GM23338 (cell line): ENCODE measurements at regions not wholly inside any gene's neighbourhood (a gene's known extent, or its start where the extent isn't known, plus 50 kb on each side); places are given as distances from the start of the nearest gene placed in this dataset.

Experiments used
- ATAC-seq: fragments of 200-7000 bp; cut with Tn5 transposase; 3 replicates; pipeline ENCODE4 v1.9.1; 2020
- DNase-seq: peaks from one replicate; pipeline ENCODE4 v3.0.0-alpha.2; 2015; ENCODE audit warnings: low spot score
- H2AFZ ChIP-seq: fragments of 200-600 bp; sonication (generic); 2 replicates; pipeline ENCODE4 v1.8.0; 2016; ENCODE audit warnings: antibody characterized with exemption, mild to moderate bottlenecking, moderate library complexity
- H3F3A ChIP-seq: fragments of 200-600 bp; sonication (generic); replicated peaks from 2 replicates; pipeline ENCODE4 v1.8.0; 2017; ENCODE audit warnings: antibody characterized with exemption, mixed run types, low read depth
- H3K27ac ChIP-seq: fragments of 200-600 bp; sonication (generic); 2 replicates; pipeline ENCODE4 v1.6.1; 2016; ENCODE audit warnings: low read depth
- H3K27me3 ChIP-seq: fragments of 200-600 bp; sonication (generic); 2 replicates; pipeline ENCODE4 v1.8.0; 2016; ENCODE audit warnings: mild to moderate bottlenecking, mixed run types, moderate library complexity; ENCODE audit not compliant: insufficient read depth
- H3K36me3 ChIP-seq: fragments of 200-600 bp; sonication (generic); 2 replicates; pipeline ENCODE4 v1.8.0; 2016; ENCODE audit warnings: mild to moderate bottlenecking; ENCODE audit not compliant: insufficient read depth
- H3K4me1 ChIP-seq: fragments of 200-600 bp; sonication (generic); 2 replicates; pipeline ENCODE4 v1.8.0; 2016; ENCODE audit warnings: mild to moderate bottlenecking, moderate library complexity; ENCODE audit not compliant: insufficient read depth
- H3K4me2 ChIP-seq: fragments of 200-600 bp; sonication (generic); 2 replicates; pipeline ENCODE4 v1.7.1; 2017; ENCODE audit warnings: mixed run types
- H3K4me3 ChIP-seq: fragments of 200-600 bp; sonication (generic); 2 replicates; pipeline ENCODE4 v1.6.1; 2016; ENCODE audit warnings: mixed run types
- H3K79me2 ChIP-seq: fragments of 200-600 bp; sonication (generic); replicated peaks from 2 replicates; pipeline ENCODE4 v1.8.0; 2017; ENCODE audit warnings: mild to moderate bottlenecking; ENCODE audit not compliant: insufficient read depth
- H3K9me2 ChIP-seq: fragments of 200-600 bp; sonication (generic); 2 replicates; pipeline ENCODE4 v1.8.0; 2017; ENCODE audit not compliant: insufficient read depth
- H4K20me1 ChIP-seq: fragments of 200-600 bp; sonication (generic); replicated peaks from 2 replicates; pipeline ENCODE4 v1.8.0; 2017; ENCODE audit warnings: mild to moderate bottlenecking; ENCODE audit not compliant: insufficient read depth
- H3K27ac Mint-ChIP-seq: 2 replicates; pipeline ENCODE4 v1.8.0; 2020; ENCODE audit warnings: inconsistent platforms, mild to moderate bottlenecking, moderate library complexity, mixed read lengths
- H3K27me3 Mint-ChIP-seq: 3 replicates; pipeline ENCODE4 v1.8.0; 2022; ENCODE audit warnings: low read depth, mild to moderate bottlenecking, moderate library complexity, mixed read lengths, inconsistent platforms; ENCODE audit not compliant: insufficient read depth, poor library complexity
- H3K36me3 Mint-ChIP-seq: 3 replicates; pipeline ENCODE4 v1.8.0; 2021; ENCODE audit warnings: low read depth, mild to moderate bottlenecking, inconsistent platforms, moderate library complexity, mixed read lengths
- H3K4me1 Mint-ChIP-seq: 3 replicates; pipeline ENCODE4 v1.8.0; 2020; ENCODE audit warnings: mild to moderate bottlenecking, inconsistent platforms, mixed read lengths
- H3K4me3 Mint-ChIP-seq: 3 replicates; pipeline ENCODE4 v1.8.0; 2021; ENCODE audit warnings: moderate library complexity, mild to moderate bottlenecking, inconsistent platforms, mixed read lengths
- H3K9me3 Mint-ChIP-seq: 3 replicates; pipeline ENCODE4 v1.8.0; 2020; ENCODE audit warnings: moderate library complexity, mild to moderate bottlenecking, inconsistent platforms, mixed read lengths
- CTCF ChIP-seq, 2 experiments: fragments of 200-600 bp in 1 of 2; sonication (generic) in 1 of 2; conservative IDR thresholded peaks; 2 replicates each; pipeline versions ENCODE4 v1.5.1 to v1.6.1; 2016 to 2017; ENCODE audit warnings: antibody characterized with exemption in 2 of 2, low read depth in 2 of 2, mild to moderate bottlenecking in 2 of 2, moderate library complexity in 1 of 2
- EZH2 ChIP-seq: fragments of 200-600 bp; sonication (generic); IDR thresholded peaks from one replicate; pipeline ENCODE4 v1.8.0; 2017; ENCODE audit warnings: antibody characterized with exemption, mild to moderate bottlenecking, low read depth; ENCODE audit not compliant: unreplicated experiment
- JUNB ChIP-seq: IDR thresholded peaks from one replicate; pipeline ENCODE4 v1.6.1; 2016; ENCODE audit warnings: antibody characterized with exemption; ENCODE audit not compliant: unreplicated experiment
- NANOG ChIP-seq: IDR thresholded peaks from 2 replicates; pipeline ENCODE4 v1.6.1; 2016; ENCODE audit warnings: antibody characterized with exemption, borderline replicate concordance
- POLR2AphosphoS5 ChIP-seq: IDR thresholded peaks from 2 replicates; pipeline ENCODE4 v1.6.1; 2016; ENCODE audit warnings: antibody characterized with exemption, low read depth
- ZNF114 ChIP-seq: fragments of 250-450 bp; sonication (Bioruptor Pico); IDR thresholded peaks from 2 replicates; pipeline ENCODE4 v1.5.0; 2020; ENCODE audit warnings: mild to moderate bottlenecking, moderate library complexity
- ZNF331 ChIP-seq: fragments of 250-450 bp; sonication (Bioruptor Pico); IDR thresholded peaks from 2 replicates; pipeline ENCODE4 v1.5.0; 2020; ENCODE audit warnings: low read depth, mild to moderate bottlenecking, moderate library complexity
- TF ChIP-seq, protein P1 (sequence below): fragments of 250-450 bp; sonication (Bioruptor Pico); IDR thresholded peaks from 2 replicates; pipeline ENCODE4 v1.5.0; 2020; ENCODE audit warnings: mild to moderate bottlenecking, moderate library complexity
- TF ChIP-seq, protein P2 (sequence below): IDR thresholded peaks from 2 replicates; pipeline ENCODE4 v1.6.1; 2016; ENCODE audit warnings: antibody characterized with exemption

DNA sequence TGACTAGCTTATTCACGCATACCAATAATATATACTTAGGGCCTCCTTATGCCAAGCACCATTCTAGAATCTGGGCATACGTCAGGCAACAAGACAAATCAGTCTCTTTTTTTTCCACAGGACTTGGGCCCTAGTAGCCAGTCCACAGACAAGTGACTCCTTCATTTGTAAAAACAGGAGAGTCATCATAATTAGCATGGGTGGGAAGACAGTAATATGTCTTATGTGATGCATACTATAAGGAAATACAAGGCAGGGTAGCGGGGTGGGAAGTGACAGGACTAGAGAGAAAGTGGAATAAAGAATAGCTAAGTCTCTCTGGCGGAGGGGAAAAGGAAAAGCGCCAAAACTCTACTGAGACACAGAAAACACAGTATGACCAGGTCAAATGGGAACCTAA lies 439.6 kb upstream of the MDFIC2 start (continued):
- TF ChIP-seq CTCF (conservative IDR thresholded peaks at IDR 0.05; ENCODE audit: low read depth in 2 of 2) (no peak), JUNB (no peak), ZNF114 (no peak), EZH2 (no peak), ZNF331 (CRISPR knock-in tag) (no peak), NANOG (no peak)
- TF ChIP-seq, protein P1, sequence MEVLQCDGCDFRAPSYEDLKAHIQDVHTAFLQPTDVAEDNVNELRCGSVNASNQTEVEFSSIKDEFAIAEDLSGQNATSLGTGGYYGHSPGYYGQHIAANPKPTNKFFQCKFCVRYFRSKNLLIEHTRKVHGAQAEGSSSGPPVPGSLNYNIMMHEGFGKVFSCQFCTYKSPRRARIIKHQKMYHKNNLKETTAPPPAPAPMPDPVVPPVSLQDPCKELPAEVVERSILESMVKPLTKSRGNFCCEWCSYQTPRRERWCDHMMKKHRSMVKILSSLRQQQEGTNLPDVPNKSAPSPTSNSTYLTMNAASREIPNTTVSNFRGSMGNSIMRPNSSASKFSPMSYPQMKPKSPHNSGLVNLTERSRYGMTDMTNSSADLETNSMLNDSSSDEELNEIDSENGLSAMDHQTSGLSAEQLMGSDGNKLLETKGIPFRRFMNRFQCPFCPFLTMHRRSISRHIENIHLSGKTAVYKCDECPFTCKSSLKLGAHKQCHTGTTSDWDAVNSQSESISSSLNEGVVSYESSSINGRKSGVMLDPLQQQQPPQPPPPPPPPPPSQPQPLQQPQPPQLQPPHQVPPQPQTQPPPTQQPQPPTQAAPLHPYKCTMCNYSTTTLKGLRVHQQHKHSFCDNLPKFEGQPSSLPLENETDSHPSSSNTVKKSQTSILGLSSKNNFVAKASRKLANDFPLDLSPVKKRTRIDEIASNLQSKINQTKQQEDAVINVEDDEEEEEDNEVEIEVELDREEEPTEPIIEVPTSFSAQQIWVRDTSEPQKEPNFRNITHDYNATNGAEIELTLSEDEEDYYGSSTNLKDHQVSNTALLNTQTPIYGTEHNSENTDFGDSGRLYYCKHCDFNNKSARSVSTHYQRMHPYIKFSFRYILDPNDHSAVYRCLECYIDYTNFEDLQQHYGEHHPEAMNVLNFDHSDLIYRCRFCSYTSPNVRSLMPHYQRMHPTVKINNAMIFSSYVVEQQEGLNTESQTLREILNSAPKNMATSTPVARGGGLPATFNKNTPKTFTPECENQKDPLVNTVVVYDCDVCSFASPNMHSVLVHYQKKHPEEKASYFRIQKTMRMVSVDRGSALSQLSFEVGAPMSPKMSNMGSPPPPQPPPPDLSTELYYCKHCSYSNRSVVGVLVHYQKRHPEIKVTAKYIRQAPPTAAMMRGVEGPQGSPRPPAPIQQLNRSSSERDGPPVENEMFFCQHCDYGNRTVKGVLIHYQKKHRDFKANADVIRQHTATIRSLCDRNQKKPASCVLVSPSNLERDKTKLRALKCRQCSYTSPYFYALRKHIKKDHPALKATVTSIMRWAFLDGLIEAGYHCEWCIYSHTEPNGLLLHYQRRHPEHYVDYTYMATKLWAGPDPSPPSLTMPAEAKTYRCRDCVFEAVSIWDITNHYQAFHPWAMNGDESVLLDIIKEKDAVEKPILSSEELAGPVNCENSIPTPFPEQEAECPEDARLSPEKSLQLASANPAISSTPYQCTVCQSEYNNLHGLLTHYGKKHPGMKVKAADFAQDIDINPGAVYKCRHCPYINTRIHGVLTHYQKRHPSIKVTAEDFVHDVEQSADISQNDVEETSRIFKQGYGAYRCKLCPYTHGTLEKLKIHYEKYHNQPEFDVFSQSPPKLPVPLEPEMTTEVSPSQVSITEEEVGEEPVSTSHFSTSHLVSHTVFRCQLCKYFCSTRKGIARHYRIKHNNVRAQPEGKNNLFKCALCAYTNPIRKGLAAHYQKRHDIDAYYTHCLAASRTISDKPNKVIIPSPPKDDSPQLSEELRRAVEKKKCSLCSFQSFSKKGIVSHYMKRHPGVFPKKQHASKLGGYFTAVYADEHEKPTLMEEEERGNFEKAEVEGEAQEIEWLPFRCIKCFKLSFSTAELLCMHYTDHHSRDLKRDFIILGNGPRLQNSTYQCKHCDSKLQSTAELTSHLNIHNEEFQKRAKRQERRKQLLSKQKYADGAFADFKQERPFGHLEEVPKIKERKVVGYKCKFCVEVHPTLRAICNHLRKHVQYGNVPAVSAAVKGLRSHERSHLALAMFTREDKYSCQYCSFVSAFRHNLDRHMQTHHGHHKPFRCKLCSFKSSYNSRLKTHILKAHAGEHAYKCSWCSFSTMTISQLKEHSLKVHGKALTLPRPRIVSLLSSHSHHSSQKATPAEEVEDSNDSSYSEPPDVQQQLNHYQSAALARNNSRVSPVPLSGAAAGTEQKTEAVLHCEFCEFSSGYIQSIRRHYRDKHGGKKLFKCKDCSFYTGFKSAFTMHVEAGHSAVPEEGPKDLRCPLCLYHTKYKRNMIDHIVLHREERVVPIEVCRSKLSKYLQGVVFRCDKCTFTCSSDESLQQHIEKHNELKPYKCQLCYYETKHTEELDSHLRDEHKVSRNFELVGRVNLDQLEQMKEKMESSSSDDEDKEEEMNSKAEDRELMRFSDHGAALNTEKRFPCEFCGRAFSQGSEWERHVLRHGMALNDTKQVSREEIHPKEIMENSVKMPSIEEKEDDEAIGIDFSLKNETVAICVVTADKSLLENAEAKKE = no peak

GRCh38 chr3:70749122-70749521 lies 436.7 kb upstream of the MDFIC2 start:
- Mint-ChIP-seq H3K27ac (no peak overlapping the region; the same call in 1 of the 2 replicates), H3K9me3 (no peaks in the 10 kb centered on the region), H3K36me3 (no peaks in the 10 kb centered on the region), H3K4me3 (no peak overlapping the region), H3K27me3 (peaks cover 7% of the 10 kb centered on the region), H3K4me1 (peaks cover 20% of the 10 kb centered on the region)
- no peaks in the 10 kb centered on the region for H3F3A ChIP-seq
- DNase-seq = no peak
- H3K27me3 ChIP-seq = no peaks in the 10 kb centered on the region
- H3K4me2 ChIP-seq = no peak overlapping the region
- H3K27ac ChIP-seq = no peak overlapping the region
- no peak for ATAC-seq
- peaks cover 9% of the 10 kb centered on the region; the same call in 1 of the 2 replicates for H3K9me2 ChIP-seq
- H3K36me3 ChIP-seq = no peaks in the 10 kb centered on the region
- peaks cover 8% of the 10 kb centered on the region; the same call in 1 of the 2 replicates for H3K4me1 ChIP-seq
- H2AFZ ChIP-seq = peak overlapping the region; percentile 72; the same call in 1 of the 2 replicates
- no peaks in the 10 kb centered on the region for H4K20me1 ChIP-seq
- H3K79me2 ChIP-seq = no peaks in the 10 kb centered on the region
- no peak overlapping the region for H3K4me3 ChIP-seq
- TF ChIP-seq, protein P2, sequence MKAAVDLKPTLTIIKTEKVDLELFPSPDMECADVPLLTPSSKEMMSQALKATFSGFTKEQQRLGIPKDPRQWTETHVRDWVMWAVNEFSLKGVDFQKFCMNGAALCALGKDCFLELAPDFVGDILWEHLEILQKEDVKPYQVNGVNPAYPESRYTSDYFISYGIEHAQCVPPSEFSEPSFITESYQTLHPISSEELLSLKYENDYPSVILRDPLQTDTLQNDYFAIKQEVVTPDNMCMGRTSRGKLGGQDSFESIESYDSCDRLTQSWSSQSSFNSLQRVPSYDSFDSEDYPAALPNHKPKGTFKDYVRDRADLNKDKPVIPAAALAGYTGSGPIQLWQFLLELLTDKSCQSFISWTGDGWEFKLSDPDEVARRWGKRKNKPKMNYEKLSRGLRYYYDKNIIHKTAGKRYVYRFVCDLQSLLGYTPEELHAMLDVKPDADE = no peak
- TF ChIP-seq ZNF331 (CRISPR knock-in tag) (no peak), POLR2AphosphoS5 (no peak)
